HUES6 (cell line): ENCODE measurements at regions not wholly inside any gene's neighbourhood (a gene's known extent, or its start where the extent isn't known, plus 50 kb on each side); places are given as distances from the start of the nearest gene placed in this dataset.

Source experiments
- H3K27ac ChIP-seq: 2 replicates; pipeline ENCODE4 v1.7.0; 2013; ENCODE audit warnings: low read depth, mild to moderate bottlenecking, low read length, inconsistent platforms
- H3K27me3 ChIP-seq: 2 replicates; pipeline ENCODE4 v1.6.1; 2013; ENCODE audit warnings: low read length; ENCODE audit not compliant: control insufficient read depth, insufficient read depth
- H3K36me3 ChIP-seq: 2 replicates; pipeline ENCODE4 v1.6.1; 2013; ENCODE audit warnings: low read length; ENCODE audit not compliant: control insufficient read depth, insufficient read depth
- H3K4me1 ChIP-seq: 2 replicates; pipeline ENCODE4 v1.6.1; 2013; ENCODE audit warnings: low read length; ENCODE audit not compliant: control insufficient read depth, insufficient read depth
- H3K4me3 ChIP-seq: 2 replicates; pipeline ENCODE4 v1.5.1; 2013; ENCODE audit warnings: low read depth, low read length
- H3K9ac ChIP-seq: one replicate; pipeline ENCODE4 v1.6.1; 2013; ENCODE audit warnings: mild to moderate bottlenecking, low read length
- H3K9me3 ChIP-seq: 2 replicates; pipeline ENCODE4 v1.6.1; 2013; ENCODE audit warnings: low read depth, low read length; ENCODE audit not compliant: control insufficient read depth, insufficient read depth

DNA sequence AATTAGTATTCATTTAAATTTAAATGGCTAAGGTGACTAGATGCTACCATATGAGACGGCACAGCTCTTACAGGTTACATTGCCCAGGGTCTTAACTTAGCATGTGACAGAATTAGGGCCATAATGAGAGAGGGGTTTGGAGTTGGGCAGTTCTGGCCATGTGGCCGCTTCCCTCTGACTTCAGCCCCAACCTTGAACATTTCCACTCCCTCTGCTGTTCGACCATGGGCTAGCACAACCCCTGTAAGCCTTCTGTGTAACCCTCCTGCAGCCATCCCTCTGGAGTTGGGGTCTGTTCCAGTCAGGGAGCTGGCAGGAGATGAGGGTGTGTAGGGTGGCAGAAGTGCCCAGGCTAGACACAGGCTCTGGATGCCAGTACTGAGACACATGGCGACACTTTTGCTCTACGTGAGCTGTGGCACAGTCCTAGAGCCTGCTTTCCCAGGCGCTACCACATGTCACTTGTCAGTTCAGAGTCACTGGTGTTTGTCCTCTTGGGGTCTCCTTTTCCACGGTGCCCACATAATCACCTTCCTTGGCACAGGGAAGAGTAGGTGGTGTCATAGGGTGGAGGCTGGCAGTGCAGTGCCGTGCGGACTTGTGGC, 128.7 kb upstream of the PITX1 start:
- Histone ChIP-seq H3K9me3 (0 out of 2 replicates have a peak, but pooled peaks cover 3% of the 10 kb centered on the region), H3K4me3 (no peak overlapping the region), H3K9ac (no peak overlapping the region), H3K36me3 (no peaks in the 10 kb centered on the region), H3K27ac (no peak overlapping the region), H3K4me1 (no peaks in the 10 kb centered on the region), H3K27me3 (peaks cover 24% of the 10 kb centered on the region)

DNA sequence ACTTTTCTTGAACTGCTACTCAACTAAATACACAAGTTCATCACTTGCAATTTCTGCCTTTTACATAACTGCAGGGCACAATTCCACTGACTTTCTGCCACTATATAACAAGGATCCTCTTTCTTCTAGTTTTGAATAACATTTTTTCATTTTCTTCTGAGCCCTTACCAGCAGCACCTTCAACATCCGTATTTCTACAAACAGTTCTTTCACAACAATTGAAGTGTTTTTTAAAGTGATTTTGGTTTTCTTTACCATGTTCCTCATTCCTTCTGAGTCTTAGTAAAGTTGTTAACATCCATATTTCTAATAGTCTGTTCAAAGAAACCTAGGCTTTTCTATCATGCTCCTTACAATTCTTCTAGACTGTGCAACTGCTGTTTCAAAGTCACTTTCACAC, 127.2 kb upstream of the PITX1 start:
- Histone ChIP-seq H3K4me1 (no peaks in the 10 kb centered on the region), H3K4me3 (no peak overlapping the region), H3K9ac (no peak overlapping the region), H3K9me3 (0 out of 2 replicates have a peak, but pooled peaks cover 3% of the 10 kb centered on the region), H3K27ac (no peak overlapping the region), H3K36me3 (no peaks in the 10 kb centered on the region), H3K27me3 (peaks cover 13% of the 10 kb centered on the region; the same call in 1 of the 2 replicates)

DNA sequence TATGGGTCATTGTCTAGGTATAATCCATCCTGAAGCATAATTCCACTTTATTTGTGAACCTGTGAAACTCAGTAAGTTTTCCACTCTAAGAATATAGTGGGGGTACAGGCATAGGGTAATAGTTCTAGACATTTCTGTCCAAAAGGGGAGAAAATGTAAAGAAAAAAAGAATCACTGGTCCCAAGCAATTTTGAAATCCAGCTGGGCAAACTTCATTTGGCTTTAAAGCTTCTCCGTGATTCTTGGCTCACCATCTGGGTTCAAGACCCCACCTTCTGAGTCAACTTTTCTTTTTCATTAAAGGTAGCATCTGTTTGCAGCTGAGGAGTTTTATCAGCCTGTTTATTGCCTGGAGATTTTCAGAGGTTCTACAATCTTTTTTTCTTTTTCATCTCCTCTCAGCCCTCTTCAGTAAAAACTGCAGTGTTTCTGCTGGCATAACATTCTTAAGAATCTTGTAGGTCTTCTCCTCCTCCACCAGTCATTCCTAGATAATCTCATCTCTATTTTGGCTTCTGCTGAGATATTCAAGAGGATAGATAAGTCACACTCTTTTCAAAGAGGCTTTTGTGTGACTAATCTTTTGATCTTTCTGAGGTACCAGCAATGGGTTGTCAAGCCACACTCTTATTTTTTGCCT, 126.1 kb upstream of the PITX1 start:
- H3K4me1 ChIP-seq, result no peaks in the 10 kb centered on the region
- H3K4me3 ChIP-seq, result no peak overlapping the region
- H3K27me3 ChIP-seq, result peaks cover 13% of the 10 kb centered on the region; the same call in 1 of the 2 replicates
- H3K9me3 ChIP-seq, result 0 out of 2 replicates have a peak, but pooled peaks cover 3% of the 10 kb centered on the region
- H3K27ac ChIP-seq, result no peak overlapping the region
- no peak overlapping the region for H3K9ac ChIP-seq
- H3K36me3 ChIP-seq, result no peaks in the 10 kb centered on the region

DNA sequence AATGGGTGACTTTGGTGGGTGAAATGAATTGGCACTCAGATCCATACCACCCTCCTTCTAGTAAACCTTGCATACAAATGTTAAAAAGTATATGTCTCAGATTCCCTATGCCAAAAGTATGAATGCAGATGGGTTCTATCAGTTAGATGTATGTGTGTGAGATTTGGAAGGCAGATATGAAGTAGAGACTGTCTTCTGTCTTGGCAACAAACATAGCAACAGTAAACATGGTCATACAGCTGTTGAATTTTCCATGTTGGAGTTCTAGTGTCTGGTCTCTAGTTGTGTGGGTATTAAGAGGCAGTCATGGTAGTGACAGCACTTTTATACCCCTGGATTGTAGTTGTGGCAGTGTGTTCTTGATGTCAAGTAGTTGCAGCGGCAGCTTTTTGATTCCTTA, 125.6 kb upstream of the PITX1 start:
- Histone ChIP-seq H3K9ac (no peak overlapping the region), H3K4me3 (no peak overlapping the region), H3K4me1 (no peaks in the 10 kb centered on the region), H3K36me3 (no peaks in the 10 kb centered on the region), H3K27me3 (peaks cover 13% of the 10 kb centered on the region; the same call in 1 of the 2 replicates), H3K9me3 (0 out of 2 replicates have a peak, but pooled peaks cover 3% of the 10 kb centered on the region), H3K27ac (no peak overlapping the region)

DNA sequence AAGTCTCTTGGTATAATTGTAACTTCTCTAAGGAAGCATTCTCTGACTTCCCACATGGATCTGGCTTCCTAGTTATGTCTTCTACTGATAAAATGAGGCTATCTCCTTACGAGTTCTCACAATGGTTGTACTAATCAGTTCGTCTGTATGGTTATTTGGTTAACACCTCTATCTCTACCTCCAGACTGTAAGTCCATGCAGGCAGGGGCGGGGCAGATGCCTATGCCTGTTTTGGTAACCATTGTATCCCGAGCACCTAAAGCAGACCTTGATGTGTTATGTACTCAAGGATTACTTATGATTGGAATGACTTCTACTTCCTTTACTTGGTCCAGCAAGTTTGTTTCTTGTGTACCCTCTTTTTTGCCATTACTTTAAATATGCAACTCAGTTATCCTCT, 125.0 kb upstream of the PITX1 start:
- H3K36me3 ChIP-seq, result no peaks in the 10 kb centered on the region
- H3K4me1 ChIP-seq, result no peaks in the 10 kb centered on the region
- H3K9me3 ChIP-seq, result 0 out of 2 replicates have a peak, but pooled peaks cover 3% of the 10 kb centered on the region
- no peak overlapping the region for H3K27ac ChIP-seq
- no peak overlapping the region for H3K4me3 ChIP-seq
- H3K9ac ChIP-seq, result no peak overlapping the region
- peaks cover 13% of the 10 kb centered on the region; the same call in 1 of the 2 replicates for H3K27me3 ChIP-seq

DNA sequence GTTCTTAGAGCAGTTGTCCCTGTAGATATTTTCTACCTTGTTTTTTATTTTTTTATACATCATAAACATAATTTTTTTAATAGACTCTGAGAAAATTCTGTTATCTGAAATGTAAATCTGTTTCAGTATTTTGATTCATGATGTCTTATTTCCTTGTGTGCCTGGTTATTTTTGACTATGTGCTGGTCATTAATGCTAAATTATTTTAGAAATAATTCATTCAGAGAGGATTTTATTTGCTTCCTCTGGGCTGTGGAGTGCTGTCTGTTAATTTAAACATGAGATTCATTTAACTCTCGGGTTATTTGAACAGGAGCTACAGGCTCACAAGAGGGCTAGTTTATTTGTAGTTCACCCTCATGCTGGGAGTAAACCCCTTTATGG, 124.3 kb upstream of the PITX1 start:
- no peak overlapping the region for H3K27ac ChIP-seq
- H3K9me3 ChIP-seq, result 0 out of 2 replicates have a peak, but pooled peaks cover 3% of the 10 kb centered on the region
- H3K4me3 ChIP-seq, result no peak overlapping the region
- no peak overlapping the region for H3K9ac ChIP-seq
- no peaks in the 10 kb centered on the region for H3K36me3 ChIP-seq
- H3K27me3 ChIP-seq, result peaks cover 13% of the 10 kb centered on the region; the same call in 1 of the 2 replicates
- H3K4me1 ChIP-seq, result no peaks in the 10 kb centered on the region

DNA sequence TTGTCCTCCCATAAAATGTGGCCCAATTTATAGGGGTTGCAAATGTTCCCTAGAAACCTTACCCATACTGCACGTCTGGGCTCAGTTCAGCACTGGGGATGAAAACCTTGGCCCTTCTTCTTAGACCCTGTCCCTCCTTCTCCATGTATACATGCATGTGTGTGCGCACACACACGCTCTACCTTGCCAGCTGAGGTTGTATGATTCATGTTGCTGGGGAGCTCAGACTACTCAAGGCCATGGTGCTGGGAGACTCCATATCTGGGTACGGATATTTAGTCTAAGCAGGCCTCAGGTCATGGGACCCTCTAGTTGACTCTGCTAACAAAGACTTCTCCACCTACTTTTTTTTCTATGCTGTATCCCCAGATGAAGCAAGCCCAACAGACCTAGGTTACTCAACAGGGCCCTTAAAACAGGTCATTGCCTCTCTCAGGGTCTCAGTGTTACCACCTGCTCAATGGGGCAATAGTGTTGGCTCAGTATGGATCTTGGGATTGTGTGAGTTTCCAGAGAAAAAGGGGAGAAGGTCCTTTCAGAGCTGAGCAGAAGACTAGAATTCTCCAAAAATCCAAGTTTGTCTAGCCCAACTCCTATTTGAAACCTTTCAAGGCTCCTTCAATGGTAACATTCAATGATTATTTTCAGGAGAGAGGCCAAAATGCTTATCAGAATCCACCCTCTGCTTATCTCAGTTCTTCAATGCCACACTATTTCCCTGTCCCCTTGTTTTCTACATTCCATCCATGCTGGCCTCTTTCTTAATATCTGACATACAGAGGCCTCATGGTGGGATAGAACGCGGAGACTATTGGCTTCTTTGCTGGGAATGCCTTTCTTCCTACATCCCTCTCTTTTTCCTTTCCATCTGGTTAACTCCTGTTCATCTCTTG, 123.6 kb upstream of the PITX1 start:
- no peaks in the 10 kb centered on the region for H3K4me1 ChIP-seq
- H3K27me3 ChIP-seq, result 0 out of 2 replicates have a peak, but pooled peaks cover 9% of the 10 kb centered on the region
- no peak overlapping the region for H3K27ac ChIP-seq
- H3K9ac ChIP-seq, result no peak overlapping the region
- no peaks in the 10 kb centered on the region for H3K36me3 ChIP-seq
- no peak overlapping the region for H3K4me3 ChIP-seq
- 0 out of 2 replicates have a peak, but pooled peaks cover 3% of the 10 kb centered on the region for H3K9me3 ChIP-seq

DNA sequence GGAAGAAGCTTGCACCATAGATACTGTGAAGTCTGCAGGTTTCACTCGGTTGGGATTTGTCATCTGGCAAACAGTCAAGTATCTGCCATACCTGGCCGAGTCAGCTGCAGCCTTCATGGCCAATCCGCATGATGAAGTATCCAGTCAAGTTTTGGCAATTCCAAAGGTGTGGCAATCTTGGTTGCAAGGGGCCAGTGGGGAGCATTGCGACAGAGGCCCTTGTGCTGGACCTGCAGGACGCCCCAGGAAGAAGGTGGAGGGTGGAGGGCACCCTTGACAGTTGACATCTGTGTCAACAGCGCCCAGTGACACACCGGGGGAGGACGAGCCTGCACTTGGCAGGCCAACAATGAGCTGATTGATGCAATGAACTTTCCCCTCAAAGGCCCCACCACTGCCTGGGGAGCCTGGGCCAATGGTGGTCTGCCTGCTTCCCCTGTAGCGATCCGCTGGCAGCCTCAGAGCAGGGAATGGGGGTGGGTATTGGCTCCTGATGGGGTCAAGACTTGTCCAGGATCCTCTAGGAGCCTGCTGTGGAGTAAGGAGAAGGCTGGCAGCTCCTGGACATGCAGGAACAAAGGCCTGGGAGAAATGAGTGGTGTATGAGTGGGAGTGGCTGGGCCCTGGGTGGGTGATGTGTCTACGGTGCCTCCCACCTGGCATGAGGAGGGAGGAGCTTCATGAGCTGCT, 122.8 kb upstream of the PITX1 start:
- Histone ChIP-seq H3K27me3 (0 out of 2 replicates have a peak, but pooled peaks cover 3% of the 10 kb centered on the region), H3K9ac (no peak overlapping the region), H3K27ac (no peak overlapping the region), H3K9me3 (0 out of 2 replicates have a peak, but pooled peaks cover 3% of the 10 kb centered on the region), H3K36me3 (no peaks in the 10 kb centered on the region), H3K4me1 (no peaks in the 10 kb centered on the region), H3K4me3 (no peak overlapping the region)

DNA sequence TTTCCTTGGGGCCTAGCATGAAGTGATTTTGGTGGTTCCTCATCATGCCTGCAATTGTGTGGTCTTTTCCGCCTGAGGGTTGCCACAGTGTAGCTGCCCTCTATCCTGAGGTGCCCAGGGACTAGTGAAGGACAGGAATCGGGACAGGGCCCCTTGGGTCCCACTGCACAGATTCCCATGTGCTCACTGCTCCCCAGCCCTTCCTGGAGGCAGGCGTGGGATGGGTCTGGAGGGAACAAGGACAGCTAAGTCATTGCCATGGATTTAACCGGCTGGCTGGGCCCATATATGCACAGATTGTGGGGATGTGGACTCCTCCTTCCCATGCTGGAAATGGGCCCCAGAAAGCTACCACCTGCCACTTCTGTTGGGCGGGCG, 122.3 kb upstream of the PITX1 start:
- Histone ChIP-seq H3K27ac (no peak overlapping the region), H3K4me1 (no peaks in the 10 kb centered on the region), H3K27me3 (no peaks in the 10 kb centered on the region), H3K9me3 (0 out of 2 replicates have a peak, but pooled peaks cover 3% of the 10 kb centered on the region), H3K4me3 (no peak overlapping the region), H3K36me3 (no peaks in the 10 kb centered on the region), H3K9ac (no peak overlapping the region)

DNA sequence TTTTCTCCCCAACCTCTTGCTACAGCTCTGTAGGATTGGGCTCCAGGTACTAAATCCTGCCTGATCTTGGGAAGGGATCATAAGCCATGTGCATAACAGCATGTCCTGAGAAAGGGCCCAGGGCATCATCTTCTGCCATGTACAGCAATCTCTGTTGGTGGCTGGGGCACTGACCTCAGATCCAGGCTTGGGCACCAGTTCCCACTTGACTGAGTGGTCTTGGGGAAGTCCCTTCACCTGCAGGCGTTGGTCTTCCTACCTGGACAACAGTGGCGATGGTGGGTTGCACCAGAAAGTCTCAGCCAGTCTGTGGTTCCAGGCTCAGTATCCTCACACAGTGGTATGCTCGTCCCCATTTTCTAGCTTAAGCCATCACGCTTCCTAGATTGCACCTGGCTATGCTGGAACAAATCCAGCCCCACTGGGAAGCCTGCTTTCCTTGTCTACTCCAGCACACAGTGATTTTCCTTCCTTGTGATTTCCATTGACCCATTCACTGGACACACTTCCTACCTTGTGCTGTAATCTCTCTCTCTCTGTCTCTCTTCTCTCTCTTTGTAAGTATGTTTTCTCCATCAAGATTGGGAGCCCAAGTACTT, 121.7 kb upstream of the PITX1 start:
- Histone ChIP-seq H3K36me3 (no peaks in the 10 kb centered on the region), H3K4me1 (no peaks in the 10 kb centered on the region), H3K27ac (no peak overlapping the region), H3K9ac (no peak overlapping the region), H3K9me3 (0 out of 2 replicates have a peak, but pooled peaks cover 3% of the 10 kb centered on the region), H3K27me3 (no peaks in the 10 kb centered on the region), H3K4me3 (no peak overlapping the region)
